HL-60 (cell line): ENCODE measurements at regions not wholly inside any gene's neighbourhood (a gene's known extent, or its start where the extent isn't known, plus 50 kb on each side); places are given as distances from the start of the nearest gene placed in this dataset.

Experiments
- GABPA ChIP-seq: IDR thresholded peaks from 2 replicates; pipeline ENCODE4 v1.6.1; 2012; ENCODE audit warnings: low read depth
- POLR2AphosphoS5 ChIP-seq: IDR thresholded peaks from 2 replicates; pipeline ENCODE4 v1.6.1; 2012; ENCODE audit warnings: low read depth
- SPI1 ChIP-seq: IDR thresholded peaks from 2 replicates; pipeline ENCODE4 v1.6.1; 2012; ENCODE audit warnings: low read depth, mild to moderate bottlenecking, borderline replicate concordance
- TF ChIP-seq, protein P1 (sequence below): IDR thresholded peaks from one replicate; pipeline ENCODE4 v1.5.1; 2011; ENCODE audit warnings: low read length, control low read depth, inconsistent platforms; ENCODE audit not compliant: insufficient read depth
- TF ChIP-seq, protein P2 (sequence below): IDR thresholded peaks from 2 replicates; pipeline ENCODE4 v1.6.1; 2012; ENCODE audit warnings: low read depth; ENCODE audit not compliant: insufficient replicate concordance

DNA sequence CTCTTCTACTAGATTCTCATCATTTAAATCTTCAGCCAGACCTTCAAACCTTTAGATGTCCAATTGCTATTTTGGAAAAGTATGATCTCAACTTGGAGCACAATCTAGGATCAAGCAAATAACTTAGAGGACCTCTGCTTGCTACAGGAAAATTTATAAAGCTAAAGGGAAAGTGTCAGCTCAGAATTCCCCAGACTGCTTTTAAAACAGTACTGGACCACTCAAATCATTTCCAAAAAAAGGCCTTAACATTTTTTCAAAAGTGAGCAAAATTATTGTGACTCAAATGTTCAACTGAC lies 169.8 kb downstream of the PARM1 start:
- TF ChIP-seq, protein P1, sequence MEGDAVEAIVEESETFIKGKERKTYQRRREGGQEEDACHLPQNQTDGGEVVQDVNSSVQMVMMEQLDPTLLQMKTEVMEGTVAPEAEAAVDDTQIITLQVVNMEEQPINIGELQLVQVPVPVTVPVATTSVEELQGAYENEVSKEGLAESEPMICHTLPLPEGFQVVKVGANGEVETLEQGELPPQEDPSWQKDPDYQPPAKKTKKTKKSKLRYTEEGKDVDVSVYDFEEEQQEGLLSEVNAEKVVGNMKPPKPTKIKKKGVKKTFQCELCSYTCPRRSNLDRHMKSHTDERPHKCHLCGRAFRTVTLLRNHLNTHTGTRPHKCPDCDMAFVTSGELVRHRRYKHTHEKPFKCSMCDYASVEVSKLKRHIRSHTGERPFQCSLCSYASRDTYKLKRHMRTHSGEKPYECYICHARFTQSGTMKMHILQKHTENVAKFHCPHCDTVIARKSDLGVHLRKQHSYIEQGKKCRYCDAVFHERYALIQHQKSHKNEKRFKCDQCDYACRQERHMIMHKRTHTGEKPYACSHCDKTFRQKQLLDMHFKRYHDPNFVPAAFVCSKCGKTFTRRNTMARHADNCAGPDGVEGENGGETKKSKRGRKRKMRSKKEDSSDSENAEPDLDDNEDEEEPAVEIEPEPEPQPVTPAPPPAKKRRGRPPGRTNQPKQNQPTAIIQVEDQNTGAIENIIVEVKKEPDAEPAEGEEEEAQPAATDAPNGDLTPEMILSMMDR = no peak
- TF ChIP-seq POLR2AphosphoS5 = no peak
- no peak for TF ChIP-seq SPI1
- TF ChIP-seq GABPA = no peak
- TF ChIP-seq, protein P2, sequence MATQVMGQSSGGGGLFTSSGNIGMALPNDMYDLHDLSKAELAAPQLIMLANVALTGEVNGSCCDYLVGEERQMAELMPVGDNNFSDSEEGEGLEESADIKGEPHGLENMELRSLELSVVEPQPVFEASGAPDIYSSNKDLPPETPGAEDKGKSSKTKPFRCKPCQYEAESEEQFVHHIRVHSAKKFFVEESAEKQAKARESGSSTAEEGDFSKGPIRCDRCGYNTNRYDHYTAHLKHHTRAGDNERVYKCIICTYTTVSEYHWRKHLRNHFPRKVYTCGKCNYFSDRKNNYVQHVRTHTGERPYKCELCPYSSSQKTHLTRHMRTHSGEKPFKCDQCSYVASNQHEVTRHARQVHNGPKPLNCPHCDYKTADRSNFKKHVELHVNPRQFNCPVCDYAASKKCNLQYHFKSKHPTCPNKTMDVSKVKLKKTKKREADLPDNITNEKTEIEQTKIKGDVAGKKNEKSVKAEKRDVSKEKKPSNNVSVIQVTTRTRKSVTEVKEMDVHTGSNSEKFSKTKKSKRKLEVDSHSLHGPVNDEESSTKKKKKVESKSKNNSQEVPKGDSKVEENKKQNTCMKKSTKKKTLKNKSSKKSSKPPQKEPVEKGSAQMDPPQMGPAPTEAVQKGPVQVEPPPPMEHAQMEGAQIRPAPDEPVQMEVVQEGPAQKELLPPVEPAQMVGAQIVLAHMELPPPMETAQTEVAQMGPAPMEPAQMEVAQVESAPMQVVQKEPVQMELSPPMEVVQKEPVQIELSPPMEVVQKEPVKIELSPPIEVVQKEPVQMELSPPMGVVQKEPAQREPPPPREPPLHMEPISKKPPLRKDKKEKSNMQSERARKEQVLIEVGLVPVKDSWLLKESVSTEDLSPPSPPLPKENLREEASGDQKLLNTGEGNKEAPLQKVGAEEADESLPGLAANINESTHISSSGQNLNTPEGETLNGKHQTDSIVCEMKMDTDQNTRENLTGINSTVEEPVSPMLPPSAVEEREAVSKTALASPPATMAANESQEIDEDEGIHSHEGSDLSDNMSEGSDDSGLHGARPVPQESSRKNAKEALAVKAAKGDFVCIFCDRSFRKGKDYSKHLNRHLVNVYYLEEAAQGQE = no peak
